CD4-positive, alpha-beta T cell treated with Interleukin-4 for 4 hours (primary cell): ENCODE measurements at regions not wholly inside any gene's neighbourhood (a gene's known extent, or its start where the extent isn't known, plus 50 kb on each side); places are given as distances from the start of the nearest gene placed in this dataset.

Experiments used
- DNase-seq: peaks from one replicate; pipeline ENCODE4 v3.0.0-alpha.2; 2020

DNA sequence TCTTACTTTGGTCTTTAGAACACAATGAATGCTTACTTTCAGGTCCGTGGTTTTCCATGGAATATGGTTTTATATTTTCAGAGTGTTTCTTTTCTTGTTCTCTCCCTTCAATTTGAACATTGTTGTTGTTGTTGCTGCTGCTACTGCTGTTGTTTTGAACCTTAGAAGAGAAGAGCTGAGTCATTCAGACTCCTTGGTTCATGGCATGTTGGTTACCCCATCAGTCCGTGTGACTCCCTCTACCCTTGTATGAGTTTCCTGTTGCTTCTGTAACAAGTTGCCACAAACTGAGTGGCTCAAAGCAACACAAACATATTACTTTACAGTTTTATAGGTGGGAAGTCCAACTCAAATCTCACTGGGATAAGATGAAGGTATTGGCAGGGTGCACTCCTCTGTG is 511.0 kb downstream of the INSC start:
- no peak for DNase-seq

DNA sequence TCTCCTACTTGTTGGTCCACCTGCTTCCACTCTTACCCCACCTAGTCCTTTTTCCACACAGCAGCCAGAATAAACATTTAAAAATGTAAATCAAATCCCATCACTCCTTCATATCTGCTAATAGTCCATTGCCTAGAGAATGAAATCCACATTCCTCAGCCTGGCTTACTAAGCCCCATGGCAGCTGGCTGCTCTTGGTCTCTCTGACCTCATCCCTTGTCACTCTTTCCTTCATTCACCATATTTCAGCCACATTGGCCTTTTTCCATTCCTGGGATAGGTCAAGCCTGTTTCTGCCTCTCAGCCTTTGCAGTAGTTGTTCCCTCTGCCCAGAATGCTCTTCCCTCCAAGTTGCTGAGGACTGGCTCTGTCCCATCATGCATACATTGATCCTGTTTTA is 512.8 kb downstream of the INSC start:
- no peak for DNase-seq

DNA sequence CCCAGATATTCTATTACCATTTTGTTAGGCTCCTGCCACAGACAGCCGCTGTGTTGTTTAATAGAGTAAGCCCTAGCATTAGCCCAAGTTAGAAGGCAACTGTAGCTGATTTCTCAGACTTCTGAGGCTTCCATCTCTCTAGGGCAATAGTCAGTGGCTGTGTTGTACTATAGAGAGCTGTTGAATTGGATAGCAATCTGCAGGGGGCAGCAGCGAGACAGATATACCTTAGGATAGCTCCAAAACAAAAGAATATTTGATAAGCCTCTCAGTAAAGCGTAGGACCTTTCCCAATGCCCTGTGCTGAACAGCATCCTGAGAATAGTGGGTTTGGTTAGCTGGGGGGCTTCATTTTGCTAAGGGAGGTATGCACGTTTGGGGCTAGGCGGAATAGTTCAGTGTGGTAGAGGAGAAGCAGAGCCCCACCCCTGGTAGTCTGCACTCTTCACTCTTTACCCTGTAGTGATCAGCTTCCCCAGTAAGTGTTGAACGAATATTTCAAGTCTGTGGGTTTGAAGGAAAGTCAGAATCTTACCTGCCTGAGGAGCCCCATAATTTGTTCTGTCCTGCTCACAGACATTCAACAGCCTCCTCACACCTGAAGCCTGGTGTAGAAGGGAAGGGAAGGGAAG is 515.1 kb downstream of the INSC start:
- DNase-seq, result no peak

DNA sequence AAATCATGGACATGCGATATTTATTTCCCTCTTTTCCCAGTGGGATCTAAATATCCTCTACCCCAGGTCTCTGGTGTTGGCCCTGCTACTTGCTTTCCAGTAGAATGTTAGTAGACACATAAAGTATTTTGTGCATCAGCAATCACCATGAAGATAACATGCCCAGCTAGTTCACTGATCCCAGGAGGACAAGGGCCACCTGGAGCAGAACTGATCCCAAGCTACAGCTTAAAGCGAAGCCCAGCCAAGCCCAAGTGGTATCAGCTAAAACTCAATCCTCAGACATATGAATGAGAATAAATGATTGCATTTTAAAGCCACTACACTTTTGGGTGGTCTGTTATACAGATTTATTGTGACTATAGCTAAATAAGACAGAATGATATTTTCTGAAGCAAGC is 516.2 kb downstream of the INSC start:
- no peak for DNase-seq

DNA sequence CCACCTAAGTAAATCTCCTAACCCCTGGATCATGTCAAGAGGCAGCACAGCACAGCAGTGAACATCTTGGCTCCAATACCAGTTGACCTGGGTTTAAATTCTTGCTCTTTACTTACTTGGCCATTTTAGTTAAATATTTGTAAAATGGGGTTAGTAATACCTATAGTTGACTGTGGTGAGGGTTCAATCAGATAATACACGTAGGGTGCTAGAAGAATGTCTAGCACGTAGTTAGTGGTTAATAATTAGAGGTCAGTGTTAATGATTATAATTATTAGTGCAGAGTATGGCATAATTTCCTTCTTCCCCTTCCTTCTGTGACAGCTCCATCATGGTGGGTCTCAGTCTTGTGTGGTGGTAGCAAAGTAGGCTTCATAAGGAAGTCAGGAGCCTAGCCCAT is 520.8 kb downstream of the INSC start:
- DNase-seq, result no peak

DNA sequence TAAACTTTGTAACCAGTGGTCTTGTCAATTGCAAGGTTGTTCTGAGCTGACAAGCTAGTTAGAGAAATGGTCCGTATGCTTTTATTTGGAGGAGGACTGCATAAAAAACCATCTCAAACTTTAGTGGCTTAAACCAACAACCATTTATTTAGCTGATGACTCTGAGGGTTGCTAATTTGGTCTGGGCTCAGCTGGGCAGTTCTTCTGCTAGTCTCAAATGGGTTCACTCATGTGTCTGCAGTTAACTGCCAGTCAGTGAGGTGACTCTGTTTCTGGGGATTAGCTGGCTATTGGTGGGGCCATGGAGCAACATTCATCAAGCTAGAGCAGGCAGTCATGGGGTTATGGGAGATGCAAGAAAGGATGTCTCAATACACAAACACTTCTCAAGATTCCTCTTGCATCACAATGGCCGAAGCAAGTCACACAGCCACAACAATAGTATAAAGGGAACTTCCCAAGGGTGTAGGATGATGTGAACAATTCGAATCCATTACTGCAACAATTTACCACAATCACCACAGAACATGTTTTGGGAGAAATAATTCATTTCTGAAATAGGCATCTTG is 521.9 kb downstream of the INSC start:
- DNase-seq, result no peak

DNA sequence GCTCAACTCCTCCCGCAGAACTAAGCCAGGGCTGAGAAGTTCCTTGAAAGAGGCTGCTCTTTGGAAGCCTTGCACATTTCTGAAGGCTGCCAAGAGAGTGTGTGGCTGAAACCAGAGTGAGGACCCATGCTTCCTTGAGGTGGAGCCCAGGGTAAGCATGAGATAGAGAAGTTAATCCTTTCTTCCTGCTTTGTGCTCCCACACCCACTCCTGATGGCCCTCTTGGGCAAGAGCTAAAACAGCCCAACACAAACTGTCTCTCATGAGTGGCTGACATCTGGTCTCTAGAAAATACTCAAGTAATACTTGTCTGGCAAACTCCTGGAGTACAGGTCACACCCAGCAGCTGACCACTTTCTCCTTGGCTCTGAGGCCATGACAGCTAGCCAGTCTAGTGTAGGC is 523.7 kb downstream of the INSC start:
- no peak for DNase-seq

DNA sequence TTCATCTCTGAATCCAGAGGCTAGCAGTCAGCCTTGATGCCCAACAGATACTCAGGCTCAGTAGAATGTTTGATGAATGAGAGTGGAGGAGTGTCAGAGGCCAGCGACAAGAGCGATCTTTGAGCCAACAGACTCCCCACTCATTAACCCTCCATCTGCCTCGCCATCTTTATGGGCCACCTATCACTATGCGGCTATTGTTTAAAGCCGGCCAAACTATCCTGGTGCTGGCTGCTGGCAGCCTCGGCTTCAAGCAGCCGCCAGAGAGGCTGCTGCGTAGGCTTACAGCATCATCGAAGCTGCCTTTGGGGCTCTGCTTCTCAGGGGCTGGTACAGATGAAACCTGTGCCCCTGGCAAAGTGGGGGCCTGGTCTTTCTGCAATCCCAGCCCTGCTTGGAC is 525.6 kb downstream of the INSC start:
- DNase-seq, result no peak

DNA sequence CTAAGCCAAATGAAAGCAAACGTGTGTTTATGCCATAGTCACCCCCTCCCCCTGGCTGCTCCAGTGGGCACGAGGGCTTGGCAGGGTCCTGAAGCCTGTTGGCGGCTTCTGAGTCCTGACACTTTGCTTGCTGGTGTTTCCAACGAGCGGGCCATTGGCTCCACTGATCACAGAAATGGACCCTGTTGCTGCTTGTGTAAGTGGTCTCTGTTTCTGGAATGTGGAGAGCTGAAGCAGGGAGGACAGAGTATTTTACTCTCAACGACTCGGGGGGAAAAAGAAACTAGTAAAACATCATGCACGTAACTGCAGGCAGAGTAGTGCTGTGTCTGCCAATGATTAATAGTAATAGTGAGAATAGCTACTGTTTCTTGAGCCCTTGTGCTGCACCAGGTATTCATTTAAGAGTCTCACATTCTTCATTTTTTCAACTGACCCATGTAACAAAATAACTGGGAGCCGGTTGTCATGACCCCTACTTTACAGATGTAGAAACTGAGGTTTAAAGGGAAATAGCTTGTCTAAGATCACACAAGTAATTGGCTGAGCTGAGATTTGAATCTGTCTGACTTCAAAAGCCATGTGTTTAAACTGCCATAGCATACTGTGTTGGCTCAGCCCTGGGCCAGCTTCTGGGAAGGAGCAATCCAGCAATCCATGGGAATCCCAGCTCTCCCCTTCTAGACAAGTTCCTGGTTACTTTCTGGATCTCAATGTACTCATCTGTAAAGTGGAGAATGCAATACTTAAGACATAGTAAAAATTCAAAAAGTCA is 526.7 kb downstream of the INSC start:
- DNase-seq, result no peak

DNA sequence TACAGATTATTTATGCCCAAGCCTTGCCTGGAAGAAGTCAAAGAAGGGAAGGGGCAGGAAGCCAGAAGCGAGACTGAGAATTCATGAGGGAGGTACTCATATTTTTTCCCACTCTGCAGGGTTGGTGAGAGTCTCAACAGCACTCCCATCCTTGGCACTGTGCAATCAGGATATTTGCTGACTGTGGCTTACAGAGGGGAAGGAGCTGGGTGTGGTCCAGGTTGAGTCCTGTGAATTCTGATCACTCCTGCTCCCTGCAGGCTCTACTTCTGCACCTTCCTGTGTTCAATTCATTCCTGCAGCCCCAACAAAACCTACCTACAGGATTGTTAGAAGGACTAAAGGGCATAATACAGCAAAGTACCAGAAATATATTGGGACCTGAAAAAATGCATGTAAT is 530.5 kb downstream of the INSC start:
- DNase-seq, result no peak

DNA sequence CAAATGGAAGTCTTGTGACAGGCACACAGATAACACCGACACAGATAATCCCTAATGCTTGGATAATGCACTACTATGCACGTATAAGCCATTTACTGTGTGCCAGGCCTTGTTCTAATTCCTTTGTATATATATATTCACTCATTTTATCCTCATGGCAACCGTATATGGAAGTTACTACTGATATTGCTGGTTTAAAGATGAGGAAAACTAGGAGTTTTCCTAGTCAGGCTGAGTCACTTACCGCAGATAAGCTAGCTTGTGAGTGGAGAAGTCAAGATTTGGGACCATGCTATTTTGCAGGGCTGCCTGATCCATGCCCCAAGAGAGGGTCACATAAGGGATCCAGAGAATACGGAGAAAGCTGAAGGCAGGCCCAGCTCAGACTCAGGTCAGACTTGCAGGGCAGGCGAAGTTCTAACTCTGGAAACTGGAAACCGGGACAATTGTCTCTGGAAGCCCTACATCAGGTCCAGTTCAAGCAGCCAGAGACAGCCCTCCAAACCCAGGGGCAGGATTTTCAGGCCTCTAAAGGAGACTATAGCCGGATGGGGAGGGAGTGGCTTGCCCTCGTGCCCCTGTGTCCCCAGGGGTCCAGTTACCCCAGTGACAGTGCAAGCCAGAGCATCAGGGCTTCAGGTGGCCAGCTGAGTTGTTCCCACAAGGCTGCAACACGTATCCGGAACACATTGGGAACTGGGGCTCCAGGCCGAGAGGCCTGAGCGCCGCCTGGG is 534.8 kb downstream of the INSC start:
- DNase-seq, result no peak

DNA sequence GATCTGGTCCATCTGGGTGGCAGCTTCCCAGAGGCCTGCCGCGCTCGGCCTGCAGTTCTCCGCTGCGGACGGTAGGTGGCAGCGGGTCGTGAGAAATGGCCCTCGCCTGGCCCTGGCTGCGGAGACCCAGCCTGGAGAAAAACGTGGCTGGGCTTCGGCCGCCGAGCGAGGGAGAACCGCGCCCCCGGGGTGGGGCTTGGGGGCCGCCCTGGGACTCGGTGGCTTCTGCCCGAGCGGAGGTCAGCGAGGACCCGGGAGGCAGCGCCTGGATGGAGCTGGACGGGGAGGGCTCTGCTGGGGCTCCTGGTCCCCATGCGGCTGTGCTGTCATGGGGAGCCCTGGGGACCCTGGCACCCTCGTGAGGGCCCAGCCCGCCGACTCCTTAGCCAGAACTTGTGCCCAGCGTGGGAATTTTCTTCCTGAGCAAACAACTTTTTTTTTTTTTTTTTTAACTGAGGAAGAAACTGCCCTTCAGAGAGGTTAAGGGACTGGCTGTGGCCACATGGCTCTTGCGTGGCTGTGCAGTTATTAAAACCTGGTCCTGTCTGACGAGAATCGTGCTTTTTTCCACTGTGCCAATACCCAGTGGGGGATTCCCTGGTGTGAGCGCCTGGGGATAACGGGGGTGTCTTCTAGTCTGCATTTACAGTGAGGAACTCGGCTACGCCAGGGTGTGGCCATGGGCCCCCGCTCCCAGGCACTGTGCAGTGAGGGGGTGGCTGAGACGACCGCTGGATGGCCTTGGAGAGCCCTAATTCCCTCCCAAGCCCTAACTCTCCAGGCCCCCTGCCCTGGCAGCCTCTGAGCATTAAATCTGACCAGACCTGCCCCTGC is 535.6 kb downstream of the INSC start:
- peak; percentile 51 for DNase-seq

DNA sequence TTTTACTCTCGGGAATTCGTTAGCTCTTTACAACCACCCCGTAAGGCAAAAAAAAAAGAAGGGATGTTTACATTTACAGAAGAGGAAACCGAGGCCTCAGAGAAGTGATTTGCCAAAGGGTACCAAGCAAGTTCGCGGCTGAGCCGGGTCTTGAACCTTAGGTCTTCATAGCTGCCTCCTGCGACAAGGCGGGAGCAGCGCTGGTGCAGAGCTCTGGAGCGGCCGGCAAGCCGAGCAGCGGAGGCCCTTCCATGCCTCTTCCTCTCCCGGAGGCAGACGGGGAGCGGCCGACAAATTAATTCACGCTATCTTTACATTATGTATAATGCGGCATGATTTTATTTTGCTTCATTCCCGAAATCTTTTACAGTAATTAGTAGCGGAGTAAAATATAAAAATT is 536.3 kb downstream of the INSC start:
- DNase-seq, result no peak

DNA sequence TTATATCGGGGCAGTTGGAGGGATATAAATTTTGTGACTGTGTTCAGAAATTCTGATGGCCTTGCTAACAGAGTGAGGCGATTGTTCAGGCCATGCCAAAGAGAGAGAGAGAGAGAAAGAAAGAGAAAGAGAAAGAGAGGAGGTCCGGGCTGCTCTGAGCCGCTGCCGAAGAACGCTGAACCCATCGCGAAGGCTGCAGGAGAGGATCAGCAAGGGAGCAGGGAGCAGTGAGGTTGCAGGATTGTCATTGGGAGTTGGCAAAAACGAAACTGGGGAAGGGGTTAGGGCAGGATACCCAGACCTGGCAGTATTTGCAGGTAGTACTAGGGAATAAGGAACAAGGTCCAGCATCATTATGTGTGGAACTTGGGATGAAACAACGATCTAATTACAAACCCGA is 537.1 kb downstream of the INSC start:
- no peak for DNase-seq

DNA sequence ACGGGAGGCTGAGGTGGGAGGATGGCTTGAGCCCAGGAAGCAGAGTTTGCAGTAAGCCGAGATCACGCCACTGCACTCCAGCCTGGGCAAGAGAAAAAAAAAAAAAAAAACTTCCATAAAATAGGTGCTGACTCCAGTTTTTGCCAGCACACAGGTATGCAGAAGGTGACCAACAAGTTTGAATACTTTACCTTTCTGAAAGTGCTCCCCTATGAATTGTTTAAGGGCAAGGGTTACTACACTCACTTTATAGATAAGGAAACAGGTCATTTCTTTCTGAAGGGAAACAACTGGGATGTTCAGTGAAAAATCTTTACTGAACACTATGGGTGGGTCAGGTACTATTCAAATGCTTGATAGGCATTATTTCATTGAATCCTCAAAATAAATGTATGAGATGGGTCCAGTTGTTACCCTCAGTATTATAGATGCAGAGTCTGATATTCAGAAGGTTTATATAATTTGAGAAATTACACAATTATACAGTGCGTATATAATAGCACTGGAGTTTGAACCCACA is 538.5 kb downstream of the INSC start:
- no peak for DNase-seq

DNA sequence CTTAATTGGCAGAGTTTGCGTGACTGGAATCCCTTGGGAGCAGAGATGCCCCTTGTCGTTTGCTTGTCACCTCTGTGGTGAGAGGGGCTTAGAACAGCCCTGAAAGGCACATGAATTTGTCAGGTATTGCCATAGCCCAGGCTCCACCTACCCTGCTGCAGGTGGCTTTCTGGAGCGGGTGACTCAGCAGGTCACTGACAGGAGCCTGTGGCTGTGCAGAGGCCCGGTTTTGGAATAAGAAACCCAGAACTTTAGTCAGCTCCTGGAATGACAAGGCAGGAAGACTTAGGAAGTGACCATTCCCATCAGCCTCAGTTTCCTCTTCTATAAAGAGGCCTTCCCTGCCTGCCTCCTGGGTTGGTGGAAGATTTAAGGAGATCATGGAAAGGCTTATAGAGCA is 539.7 kb downstream of the INSC start:
- DNase-seq, result no peak

DNA sequence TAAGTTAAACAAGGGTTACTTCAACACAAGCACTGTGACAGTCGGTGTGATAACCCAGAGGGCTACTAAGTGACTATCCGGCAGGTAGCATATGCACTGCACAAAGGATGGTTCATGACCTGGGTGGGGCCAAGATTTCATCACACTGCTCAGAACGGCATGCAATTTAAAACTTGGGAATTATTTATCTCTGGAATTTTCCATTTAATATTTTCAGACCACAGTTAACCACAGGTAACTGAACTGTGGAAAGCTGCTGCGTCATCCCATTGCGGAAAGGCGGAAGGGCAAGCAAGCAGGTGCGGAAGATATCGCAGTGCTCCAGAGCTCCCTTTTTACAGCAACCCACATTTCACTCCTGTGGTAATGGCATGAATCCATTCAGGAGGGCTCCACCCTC is 540.8 kb downstream of the INSC start:
- DNase-seq, result no peak

DNA sequence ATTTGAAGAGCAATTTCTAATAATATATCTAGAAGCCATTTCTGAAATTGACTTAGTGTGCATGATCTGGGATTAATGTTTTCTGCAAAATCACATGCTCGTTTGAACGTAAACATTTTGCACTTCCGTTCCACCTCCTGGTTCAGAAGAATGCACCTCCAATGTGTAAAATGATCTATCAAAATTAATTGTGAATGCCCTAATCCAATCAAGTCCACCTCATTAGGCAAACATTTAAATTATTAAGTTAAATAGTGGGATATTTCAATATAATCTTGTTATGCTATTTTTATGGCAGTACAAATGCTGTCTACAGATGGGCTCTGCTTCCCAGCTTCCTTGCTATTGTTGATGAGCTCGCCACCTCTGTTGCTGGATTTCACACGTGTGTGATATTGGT is 542.5 kb downstream of the INSC start:
- DNase-seq, result no peak

DNA sequence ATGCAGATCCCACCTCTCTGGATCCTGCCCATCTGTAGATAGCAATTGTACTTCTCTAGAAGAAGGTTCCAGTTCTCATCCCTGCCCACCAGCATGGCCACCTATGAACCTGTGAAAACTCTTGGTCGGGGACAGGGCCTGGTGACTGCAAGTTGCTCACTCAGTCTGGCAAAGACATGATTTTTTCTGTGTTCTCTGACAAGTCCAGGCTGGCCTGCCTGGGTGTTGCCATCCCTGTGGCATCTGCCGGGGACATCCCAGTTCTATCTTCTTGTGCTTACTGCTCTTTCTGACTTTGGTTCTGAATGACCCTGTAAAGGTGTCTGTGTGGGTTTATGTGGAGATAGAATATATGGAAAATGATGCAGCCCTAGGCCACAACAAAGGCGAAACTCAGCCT is 545.8 kb downstream of the INSC start:
- no peak for DNase-seq

DNA sequence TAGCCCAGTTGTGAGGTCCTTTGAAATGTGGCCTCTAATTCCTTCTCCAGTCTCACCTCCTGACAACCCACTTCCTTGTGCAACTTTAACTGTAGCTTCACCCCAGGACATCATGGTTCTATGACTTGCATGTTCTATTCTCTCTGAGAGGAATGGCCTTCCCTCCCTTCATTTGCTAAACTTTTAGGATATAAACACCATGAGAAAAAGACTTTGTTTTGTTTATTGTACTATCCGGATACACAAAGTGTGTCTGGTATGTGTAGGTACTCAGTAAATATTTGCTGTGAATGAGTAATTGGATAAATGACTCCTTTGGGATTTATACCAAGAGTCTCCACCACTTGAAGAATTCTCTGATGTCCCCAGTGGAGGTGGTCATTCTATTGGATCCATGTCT is 547.6 kb downstream of the INSC start:
- DNase-seq, result no peak

DNA sequence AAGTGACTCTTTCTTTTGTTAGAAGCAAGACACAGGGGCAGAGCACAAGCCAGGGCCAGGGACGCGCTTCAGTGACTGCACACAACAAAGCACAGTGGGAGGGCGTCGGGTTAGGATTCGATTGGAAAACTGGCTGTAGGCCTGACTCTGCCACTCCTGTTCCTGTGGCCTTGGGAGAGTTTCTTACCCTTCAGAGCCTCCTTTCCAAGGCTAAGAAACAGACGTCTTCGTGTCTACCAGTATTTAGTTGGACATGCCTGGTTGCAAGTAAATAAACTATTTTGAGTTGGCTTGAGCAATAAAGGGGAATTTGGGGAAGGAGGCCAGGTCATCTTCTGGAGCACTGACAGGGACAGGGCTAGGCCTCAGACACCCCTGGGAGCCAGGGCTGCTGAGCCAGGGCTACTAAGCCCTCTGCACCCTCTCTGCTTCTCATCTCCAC is 549.1 kb downstream of the INSC start:
- no peak for DNase-seq

DNA sequence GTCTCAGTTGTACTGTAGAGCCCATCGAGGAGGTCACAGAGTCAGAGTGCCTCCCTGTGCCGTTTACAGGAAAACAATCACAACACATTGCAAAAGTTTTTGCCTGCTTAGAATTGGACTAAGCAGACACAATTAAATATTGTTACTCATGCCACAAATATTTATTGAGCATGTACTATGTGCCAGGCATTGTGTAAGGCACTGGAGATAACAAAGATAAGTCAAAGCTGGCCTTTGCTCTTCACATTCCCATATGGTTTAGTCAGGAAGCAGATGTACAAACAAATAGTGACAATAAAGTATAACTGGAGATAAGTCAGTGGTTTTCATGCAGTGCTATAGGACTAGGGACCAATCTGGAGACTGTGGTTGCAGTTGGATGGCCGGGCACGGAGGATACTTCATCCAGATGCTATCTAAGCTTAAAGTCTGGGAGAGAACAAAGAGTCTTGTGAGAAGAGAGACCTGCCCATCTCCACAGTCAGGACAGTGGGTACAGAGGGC is 550.7 kb downstream of the INSC start:
- DNase-seq, result no peak
